Cardiac fibroblast (primary cell): ENCODE measurements at regions not wholly inside any gene's neighbourhood (a gene's known extent, or its start where the extent isn't known, plus 50 kb on each side); places are given as distances from the start of the nearest gene placed in this dataset.

ENCODE experiments used
- DNase-seq, 2 donors: peaks; one replicate each; pipeline versions ENCODE4 v3.0.0 to v3.0.0-alpha.2; 2010; ENCODE audit warnings: low read depth in 2 of 2
- H3K4me3 ChIP-seq, 2 donors: replicated peaks in 1 of 2; 1 replicate in 1 of 2; 2 replicates in 1 of 2; pipeline ENCODE4 v1.5.1; 2011; ENCODE audit warnings: low read depth in 2 of 2, low read length in 2 of 2, mild to moderate bottlenecking in 2 of 2, moderate library complexity in 1 of 2
- CTCF ChIP-seq: IDR thresholded peaks from one replicate; pipeline ENCODE4 v1.5.1; 2011; ENCODE audit warnings: low read depth, mild to moderate bottlenecking, low read length, inconsistent platforms

GRCh38 chr6:90982051-90982450 lies 395.2 kb upstream of the MAP3K7 start:
- no peak for DNase-seq
- TF ChIP-seq CTCF, result no peak
- no peak overlapping the region for H3K4me3 ChIP-seq

GRCh38 chr6:90978046-90978445 lies 391.2 kb upstream of the MAP3K7 start:
- TF ChIP-seq CTCF, result no peak
- no peak overlapping the region for H3K4me3 ChIP-seq
- no peak for DNase-seq

GRCh38 chr6:90977513-90977912 lies 390.6 kb upstream of the MAP3K7 start:
- TF ChIP-seq CTCF, result no peak
- no peak overlapping the region for H3K4me3 ChIP-seq
- DNase-seq, result no peak

GRCh38 chr6:90976341-90976740 lies 389.5 kb upstream of the MAP3K7 start:
- TF ChIP-seq CTCF, result no peak
- H3K4me3 ChIP-seq, result no peak overlapping the region
- no peak for DNase-seq

- no peak for TF ChIP-seq CTCF
- DNase-seq, result no peak
- no peak overlapping the region for H3K4me3 ChIP-seq
Observed at GRCh38 chr6:90975741-90976140, 388.9 kb upstream of the MAP3K7 start.

GRCh38 chr6:90973188-90973587 lies 386.3 kb upstream of the MAP3K7 start:
- DNase-seq, result no peak
- no peak overlapping the region for H3K4me3 ChIP-seq
- TF ChIP-seq CTCF, result no peak

GRCh38 chr6:90970672-90971071 lies 383.8 kb upstream of the MAP3K7 start:
- DNase-seq, result no peak
- H3K4me3 ChIP-seq, result no peak overlapping the region
- no peak for TF ChIP-seq CTCF
